ENCODE measurements at regions not wholly inside any gene's neighbourhood (a gene's known extent, or its start where the extent isn't known, plus 50 kb on each side); places are given as distances from the start of the nearest gene placed in this dataset.

GRCh38 chr1:198397208-198397808, 143.2 kb downstream of the ATP6V1G3 start:
- no peak for TF ChIP-seq JUND (IDR thresholded peaks at IDR 0.05; ENCODE audit: low read depth)
- DNase-seq (ENCODE audit: low read depth in 1 of 2, low spot score in 1 of 2), result no peak
- in situ Hi-C loops (cut with HindIII; ENCODE audit: low pct_unique_long_range_greater_than_20kb, low sequenced_read_pairs), result no loop called here

DNA sequence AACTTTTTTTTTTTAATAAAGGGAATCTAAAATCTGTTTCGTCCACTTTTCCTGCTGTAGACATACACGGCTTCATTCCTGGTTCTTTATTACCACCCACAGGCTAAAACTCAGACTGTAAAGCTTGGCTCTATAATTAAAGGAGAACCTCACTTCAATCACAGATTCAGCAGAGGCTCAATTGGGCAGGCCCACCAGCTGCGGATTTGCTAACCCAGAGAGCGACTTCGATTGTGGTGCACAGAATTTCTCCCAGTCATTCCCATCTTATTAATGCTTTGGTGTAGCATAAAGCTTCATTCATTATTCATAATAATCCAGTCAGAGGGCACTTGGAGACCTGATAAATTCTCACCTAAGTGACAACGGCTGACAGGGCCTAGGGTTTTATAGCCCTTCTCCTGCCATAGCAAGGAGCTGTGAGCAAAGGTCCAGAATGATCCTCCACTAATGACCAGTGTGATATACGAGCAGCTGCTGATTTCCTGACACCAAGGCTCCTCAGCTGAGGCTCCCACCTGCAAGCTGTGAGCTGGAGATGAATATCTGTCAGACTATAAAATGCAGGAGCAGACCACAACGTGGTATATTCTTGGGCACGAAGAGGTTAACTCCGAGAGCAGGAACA, 149.0 kb downstream of the ATP6V1G3 start:
- TF ChIP-seq JUND (IDR thresholded peaks at IDR 0.05; ENCODE audit: low read depth), result no peak
- in situ Hi-C loops (cut with HindIII; ENCODE audit: low pct_unique_long_range_greater_than_20kb, low sequenced_read_pairs), result no loop called here
- no peak for DNase-seq (ENCODE audit: low read depth in 1 of 2, low spot score in 1 of 2)

- in situ Hi-C loops (cut with HindIII; ENCODE audit: low pct_unique_long_range_greater_than_20kb, low sequenced_read_pairs), result no loop called here
Observed at GRCh38 chr1:198387587-198387986, 152.9 kb downstream of the ATP6V1G3 start.

DNA sequence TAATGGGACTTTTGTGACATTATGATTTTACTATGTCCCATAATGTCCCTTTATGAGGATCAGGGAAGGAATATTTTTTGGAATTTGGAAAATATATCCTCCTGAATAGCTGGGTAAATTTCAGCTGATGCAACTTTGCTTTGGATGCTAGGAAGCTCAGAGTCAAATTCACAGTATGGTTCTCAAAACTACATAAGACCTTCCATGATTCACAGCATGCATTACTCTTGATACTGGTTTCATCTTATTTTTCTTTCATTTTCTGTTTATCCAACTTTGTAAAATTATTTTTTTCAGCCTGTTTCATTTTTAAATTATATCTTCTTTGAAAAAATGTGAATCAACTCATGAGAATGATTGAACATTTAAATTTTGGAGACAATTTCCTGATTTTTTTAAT, 160.2 kb downstream of the ATP6V1G3 start:
- DNase-seq (ENCODE audit: low read depth in 1 of 2, low spot score in 1 of 2), result no peak
- TF ChIP-seq JUND (IDR thresholded peaks at IDR 0.05; ENCODE audit: low read depth), result no peak
- in situ Hi-C loops (cut with HindIII; ENCODE audit: low pct_unique_long_range_greater_than_20kb, low sequenced_read_pairs), result no loop called here

More at GRCh38 chr1:198387587-198387986, 152.9 kb downstream of the ATP6V1G3 start:
- no peak for TF ChIP-seq JUND (IDR thresholded peaks at IDR 0.05; ENCODE audit: low read depth)
- no peak for DNase-seq (ENCODE audit: low read depth in 1 of 2, low spot score in 1 of 2)

GRCh38 chr1:198377702-198378101, 162.8 kb downstream of the ATP6V1G3 start:
- no peak for DNase-seq (ENCODE audit: low read depth in 1 of 2, low spot score in 1 of 2)
- in situ Hi-C loops (cut with HindIII; ENCODE audit: low pct_unique_long_range_greater_than_20kb, low sequenced_read_pairs), result no loop called here
- TF ChIP-seq JUND (IDR thresholded peaks at IDR 0.05; ENCODE audit: low read depth), result no peak

- in situ Hi-C loops (cut with HindIII; ENCODE audit: low pct_unique_long_range_greater_than_20kb, low sequenced_read_pairs), result no loop called here
- no peak for DNase-seq (ENCODE audit: low read depth in 1 of 2, low spot score in 1 of 2)
- no peak for TF ChIP-seq JUND (IDR thresholded peaks at IDR 0.05; ENCODE audit: low read depth)
Observed at GRCh38 chr1:198374288-198374687, 166.2 kb downstream of the ATP6V1G3 start.

DNA sequence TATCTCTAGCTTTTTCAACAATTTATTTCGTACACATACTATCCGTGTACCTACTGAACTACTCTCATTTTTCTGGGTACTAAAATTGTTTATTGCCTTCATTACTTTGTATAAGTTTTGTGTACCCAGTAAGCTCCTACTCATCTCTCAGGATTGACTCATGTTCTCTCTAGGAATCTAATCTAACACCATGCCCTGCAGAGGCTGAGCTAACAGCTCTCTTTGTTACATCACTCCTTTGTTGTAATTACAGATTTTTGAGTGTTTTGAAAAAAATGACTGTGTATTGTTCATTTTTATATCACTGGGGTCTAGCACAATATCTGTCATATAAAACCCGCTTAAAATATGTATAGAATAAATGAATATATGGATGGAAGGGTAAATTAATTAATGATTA, 167.1 kb downstream of the ATP6V1G3 start:
- DNase-seq (ENCODE audit: low read depth in 1 of 2, low spot score in 1 of 2), result no peak
- TF ChIP-seq JUND (IDR thresholded peaks at IDR 0.05; ENCODE audit: low read depth), result no peak
- in situ Hi-C loops (cut with HindIII; ENCODE audit: low pct_unique_long_range_greater_than_20kb, low sequenced_read_pairs), result no loop called here
